Cerebellar cortex (tissue), 1 donor: ENCODE measurements at regions not wholly inside any gene's neighbourhood (a gene's known extent, or its start where the extent isn't known, plus 50 kb on each side); places are given as distances from the start of the nearest gene placed in this dataset.
"Not testable (repeated sequence)": the region's sequence is repeated elsewhere in the genome, so short reads cannot be mapped to it uniquely, and the experiment has no call there.

Experiments used
- DNase-seq: peaks from one replicate; pipeline ENCODE4 v3.0.0-alpha.2; 2015; ENCODE audit warnings: low spot score

- no peak for DNase-seq
Observed at GRCh38 chr4:189615217-189615663, 325.4 kb upstream of the FRG1 start.

- DNase-seq: not testable (repeated sequence)
Observed at GRCh38 chr4:189617741-189618140, 322.9 kb upstream of the FRG1 start.

GRCh38 chr4:189619441-189620250, 321.0 kb upstream of the FRG1 start:
- not testable (repeated sequence) for DNase-seq

GRCh38 chr4:189622574-189622973, 318.1 kb upstream of the FRG1 start:
- not testable (repeated sequence) for DNase-seq

GRCh38 chr4:189627041-189627440, 313.6 kb upstream of the FRG1 start:
- DNase-seq: not testable (repeated sequence)

- not testable (repeated sequence) for DNase-seq
Observed at GRCh38 chr4:189629733-189630132, 310.9 kb upstream of the FRG1 start.

- not testable (repeated sequence) for DNase-seq
Observed at GRCh38 chr4:189630913-189631567, 309.6 kb upstream of the FRG1 start.

- DNase-seq: not testable (repeated sequence)
Observed at GRCh38 chr4:189631568-189631916, 309.1 kb upstream of the FRG1 start.

- DNase-seq: not testable (repeated sequence)
Observed at GRCh38 chr4:189650436-189650835, 290.2 kb upstream of the FRG1 start.

GRCh38 chr4:189653130-189653653, 287.5 kb upstream of the FRG1 start:
- DNase-seq: not testable (repeated sequence)

GRCh38 chr4:189653983-189654382, 286.7 kb upstream of the FRG1 start:
- not testable (repeated sequence) for DNase-seq

GRCh38 chr4:189654396-189654795, 286.3 kb upstream of the FRG1 start:
- DNase-seq: not testable (repeated sequence)

GRCh38 chr4:189655817-189656216, 284.9 kb upstream of the FRG1 start:
- DNase-seq: not testable (repeated sequence)

- DNase-seq: no peak
Observed at GRCh38 chr4:189656641-189657040, 284.0 kb upstream of the FRG1 start.

GRCh38 chr4:189658259-189658658, 282.4 kb upstream of the FRG1 start:
- DNase-seq: not testable (repeated sequence)

GRCh38 chr4:189658831-189659230, 281.8 kb upstream of the FRG1 start:
- not testable (repeated sequence) for DNase-seq

GRCh38 chr4:189659287-189659686, 281.4 kb upstream of the FRG1 start:
- DNase-seq: no peak

GRCh38 chr4:189660722-189661360, 279.8 kb upstream of the FRG1 start:
- no peak for DNase-seq

GRCh38 chr4:189664693-189665250, 275.9 kb upstream of the FRG1 start:
- DNase-seq: no peak

GRCh38 chr4:189665712-189666305, 274.9 kb upstream of the FRG1 start:
- DNase-seq: not testable (repeated sequence)

GRCh38 chr4:189667386-189667785, 273.3 kb upstream of the FRG1 start:
- not testable (repeated sequence) for DNase-seq
